Nephron progenitor cell (in vitro differentiated cells): ENCODE measurements at regions not wholly inside any gene's neighbourhood (a gene's known extent, or its start where the extent isn't known, plus 50 kb on each side); places are given as distances from the start of the nearest gene placed in this dataset.

Experiments
- DNase-seq: peaks from one replicate; pipeline ENCODE4 v3.0.0; 2021
- H3K27ac Mint-ChIP-seq: 2 replicates; pipeline ENCODE4 v1.8.0; 2021; ENCODE audit warnings: mild to moderate bottlenecking, moderate library complexity, mixed read lengths
- H3K27me3 Mint-ChIP-seq: 2 replicates; pipeline ENCODE4 v1.8.0; 2021; ENCODE audit warnings: mild to moderate bottlenecking, low read depth, mixed read lengths; ENCODE audit not compliant: poor library complexity
- H3K36me3 Mint-ChIP-seq: 2 replicates; pipeline ENCODE4 v1.8.0; 2021; ENCODE audit warnings: low read depth, mixed read lengths
- H3K4me1 Mint-ChIP-seq: 2 replicates; pipeline ENCODE4 v1.8.0; 2021; ENCODE audit warnings: mixed read lengths
- H3K4me3 Mint-ChIP-seq: 2 replicates; pipeline ENCODE4 v1.8.0; 2021; ENCODE audit warnings: mild to moderate bottlenecking, moderate library complexity, mixed read lengths
- H3K9me3 Mint-ChIP-seq: 2 replicates; pipeline ENCODE4 v1.8.0; 2021; ENCODE audit warnings: mild to moderate bottlenecking, moderate library complexity, mixed read lengths
- TF ChIP-seq, protein P1 (sequence below): fragments of 200-600 bp; sonication (generic); IDR thresholded peaks from 2 replicates; pipeline ENCODE4 v1.5.0; 2021; ENCODE audit warnings: antibody characterized with exemption

DNA sequence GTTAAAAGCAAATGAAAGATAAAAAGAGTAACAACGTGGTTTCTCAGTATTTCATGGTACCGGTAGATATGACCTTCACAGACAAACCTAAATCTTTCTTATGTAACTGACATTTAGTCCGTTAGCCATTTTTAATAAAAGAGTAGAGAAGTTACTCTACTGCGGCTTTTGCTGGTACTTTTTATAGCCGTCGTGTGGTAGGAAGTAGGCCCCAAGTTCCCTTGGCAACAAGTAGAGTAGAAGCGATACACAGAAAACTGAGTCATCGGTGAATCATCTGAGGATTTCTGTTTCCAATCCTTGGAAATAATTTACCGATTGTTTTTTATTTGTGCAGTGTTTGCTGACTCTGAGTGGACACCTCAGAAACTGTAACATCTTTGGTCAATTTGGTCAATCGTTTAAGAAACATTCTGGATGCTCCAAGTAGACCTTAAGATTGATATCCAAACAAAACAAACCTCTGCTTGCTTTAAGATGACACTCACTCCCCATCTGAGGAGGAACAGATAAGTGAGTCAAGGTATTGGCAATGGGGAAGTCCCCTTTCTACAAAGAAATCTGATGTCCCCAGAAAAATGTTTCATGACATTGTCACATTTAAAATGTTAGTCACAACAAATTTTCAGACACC lies 63.9 kb upstream of the AHR start:
- no peaks in the 10 kb centered on the region for H3K9me3 Mint-ChIP-seq
- no peaks in the 10 kb centered on the region for H3K4me1 Mint-ChIP-seq
- no peak overlapping the region for H3K4me3 Mint-ChIP-seq
- TF ChIP-seq, protein P1, sequence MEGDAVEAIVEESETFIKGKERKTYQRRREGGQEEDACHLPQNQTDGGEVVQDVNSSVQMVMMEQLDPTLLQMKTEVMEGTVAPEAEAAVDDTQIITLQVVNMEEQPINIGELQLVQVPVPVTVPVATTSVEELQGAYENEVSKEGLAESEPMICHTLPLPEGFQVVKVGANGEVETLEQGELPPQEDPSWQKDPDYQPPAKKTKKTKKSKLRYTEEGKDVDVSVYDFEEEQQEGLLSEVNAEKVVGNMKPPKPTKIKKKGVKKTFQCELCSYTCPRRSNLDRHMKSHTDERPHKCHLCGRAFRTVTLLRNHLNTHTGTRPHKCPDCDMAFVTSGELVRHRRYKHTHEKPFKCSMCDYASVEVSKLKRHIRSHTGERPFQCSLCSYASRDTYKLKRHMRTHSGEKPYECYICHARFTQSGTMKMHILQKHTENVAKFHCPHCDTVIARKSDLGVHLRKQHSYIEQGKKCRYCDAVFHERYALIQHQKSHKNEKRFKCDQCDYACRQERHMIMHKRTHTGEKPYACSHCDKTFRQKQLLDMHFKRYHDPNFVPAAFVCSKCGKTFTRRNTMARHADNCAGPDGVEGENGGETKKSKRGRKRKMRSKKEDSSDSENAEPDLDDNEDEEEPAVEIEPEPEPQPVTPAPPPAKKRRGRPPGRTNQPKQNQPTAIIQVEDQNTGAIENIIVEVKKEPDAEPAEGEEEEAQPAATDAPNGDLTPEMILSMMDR: no peak
- no peak overlapping the region for H3K27ac Mint-ChIP-seq
- DNase-seq: no peak
- no peaks in the 10 kb centered on the region for H3K36me3 Mint-ChIP-seq
- H3K27me3 Mint-ChIP-seq: no peaks in the 10 kb centered on the region

GRCh38 chr7:17236171-17236570 lies 62.3 kb upstream of the AHR start:
- Mint-ChIP-seq H3K27me3 (peaks cover 3% of the 10 kb centered on the region), H3K9me3 (no peaks in the 10 kb centered on the region), H3K36me3 (no peaks in the 10 kb centered on the region), H3K4me1 (no peaks in the 10 kb centered on the region), H3K4me3 (no peak overlapping the region), H3K27ac (no peak overlapping the region)
- no peak for DNase-seq
- TF ChIP-seq, protein P1: no peak

- Mint-ChIP-seq H3K27me3 (peaks cover 5% of the 10 kb centered on the region), H3K4me1 (no peaks in the 10 kb centered on the region), H3K9me3 (no peaks in the 10 kb centered on the region), H3K4me3 (no peak overlapping the region), H3K36me3 (no peaks in the 10 kb centered on the region), H3K27ac (no peak overlapping the region)
- TF ChIP-seq, protein P1: no peak
- no peak for DNase-seq
These were observed 61.8 kb upstream of the AHR start for GRCh38 chr7:17236603-17237002.

- H3K9me3 Mint-ChIP-seq: no peaks in the 10 kb centered on the region
- no peaks in the 10 kb centered on the region for H3K36me3 Mint-ChIP-seq
- TF ChIP-seq, protein P1: no peak
- DNase-seq: no peak
- no peaks in the 10 kb centered on the region for H3K4me1 Mint-ChIP-seq
- H3K27ac Mint-ChIP-seq: no peak overlapping the region
- H3K27me3 Mint-ChIP-seq: peaks cover 5% of the 10 kb centered on the region
- no peak overlapping the region for H3K4me3 Mint-ChIP-seq
These were observed 59.4 kb upstream of the AHR start for GRCh38 chr7:17239046-17239445.

DNA sequence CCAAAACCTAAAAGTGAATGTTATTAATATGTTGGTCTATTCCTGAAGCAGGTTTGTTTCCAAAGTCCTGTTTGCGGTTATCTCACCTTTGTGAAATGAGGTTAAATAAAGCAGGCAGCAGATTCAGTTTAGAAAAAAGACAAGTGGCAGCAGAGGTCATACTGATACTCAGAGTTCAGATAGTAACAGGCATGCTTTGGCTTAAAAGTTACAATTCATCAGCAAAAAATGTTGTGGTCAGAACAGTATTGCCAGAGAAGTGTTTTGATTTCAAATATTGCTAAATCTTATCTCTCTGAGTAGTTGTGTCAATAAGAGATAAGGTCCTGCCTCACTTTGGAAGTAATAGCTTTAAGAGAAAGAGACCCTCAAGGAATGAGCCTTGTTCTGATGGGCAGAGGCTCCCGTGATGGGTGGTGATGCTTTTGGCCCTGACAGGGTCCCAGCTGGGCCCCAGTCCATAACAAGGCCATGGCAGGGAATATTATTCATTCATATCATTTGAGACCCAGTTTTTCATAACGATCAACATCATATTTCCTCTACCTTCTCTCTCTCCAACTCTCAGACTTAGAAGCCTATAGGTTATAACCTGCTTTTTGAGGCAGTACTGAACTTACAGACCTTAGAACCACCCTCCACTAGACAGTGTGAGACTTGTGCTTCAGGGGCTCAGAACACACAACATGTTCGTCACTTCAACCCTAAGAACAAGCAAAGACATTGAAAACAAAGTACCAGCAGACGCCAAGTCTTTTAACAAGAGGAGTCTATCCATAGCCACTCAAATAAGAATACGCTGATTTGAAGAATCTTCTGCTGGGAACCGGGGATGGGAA lies 58.5 kb upstream of the AHR start:
- Mint-ChIP-seq H3K36me3 (no peaks in the 10 kb centered on the region), H3K27me3 (peaks cover 5% of the 10 kb centered on the region), H3K4me3 (no peak overlapping the region), H3K9me3 (no peaks in the 10 kb centered on the region), H3K4me1 (no peaks in the 10 kb centered on the region), H3K27ac (no peak overlapping the region)
- TF ChIP-seq, protein P1: no peak
- DNase-seq: no peak
